Activated T-helper 2 cell treated with anti-CD3 and anti-CD28 coated beads, Interferon-gamma antibody, Interleukin-2, Interleukin-4, amounts not matched to agents 10 μg/mL and 5 μg/mL and 100 μg/mL, durations not matched to agents 14 hours and 24 hours and 36 hours (primary cell): ENCODE measurements at regions not wholly inside any gene's neighbourhood (a gene's known extent, or its start where the extent isn't known, plus 50 kb on each side); places are given as distances from the start of the nearest gene placed in this dataset.

Experiments
- DNase-seq: peaks from one replicate; pipeline ENCODE4 v3.0.0; 2021; ENCODE audit warnings: low spot score
- H3K27ac Mint-ChIP-seq: one replicate; pipeline ENCODE4 v1.8.0; 2021; ENCODE audit warnings: mixed read lengths
- H3K27me3 Mint-ChIP-seq: one replicate; pipeline ENCODE4 v1.8.0; 2021; ENCODE audit warnings: low read depth, mixed read lengths
- H3K36me3 Mint-ChIP-seq: one replicate; pipeline ENCODE4 v1.8.0; 2021; ENCODE audit warnings: low read depth, mixed read lengths
- H3K4me1 Mint-ChIP-seq: one replicate; pipeline ENCODE4 v1.8.0; 2021; ENCODE audit warnings: low read depth, mixed read lengths
- H3K4me3 Mint-ChIP-seq: one replicate; pipeline ENCODE4 v1.8.0; 2021; ENCODE audit warnings: low read depth, mild to moderate bottlenecking, moderate library complexity, mixed read lengths
- H3K9me3 Mint-ChIP-seq: one replicate; pipeline ENCODE4 v1.8.0; 2021; ENCODE audit warnings: mixed read lengths
- intact Hi-C: fragments of 100-400 bp; cut with micrococcal nuclease; formaldehyde crosslinking; loops from one replicate; pipeline ENCODE4 v1.15.1; 2023

DNA sequence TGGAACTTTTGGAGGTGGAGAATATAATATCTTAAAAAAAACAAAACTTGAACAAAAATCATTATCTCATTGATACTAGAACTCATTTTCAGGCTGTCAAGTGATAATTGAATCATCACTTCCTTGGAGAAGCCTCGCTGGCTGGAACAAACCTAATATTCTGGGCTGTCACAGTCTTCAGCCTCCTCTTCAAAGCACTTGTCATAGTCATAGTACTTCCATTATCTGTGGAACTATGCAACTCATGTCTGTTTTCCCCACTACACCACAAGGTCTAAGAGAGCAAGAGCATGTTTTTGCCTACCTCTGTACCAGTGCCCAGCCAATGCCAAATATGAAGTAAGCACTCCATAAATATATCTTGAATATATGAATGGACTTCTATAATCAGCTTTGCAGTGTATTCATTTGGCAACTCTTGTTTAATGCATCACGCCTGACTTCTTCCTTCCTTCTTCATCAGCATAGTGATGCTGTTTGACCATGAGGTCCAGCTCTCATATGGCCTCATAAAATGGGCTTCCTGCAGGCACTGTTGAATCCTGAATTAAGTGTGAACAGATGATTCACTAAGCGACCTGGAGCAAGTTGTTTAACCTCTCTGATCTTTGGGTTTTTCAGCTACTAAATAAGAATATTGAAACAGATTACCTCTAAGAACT, 86.6 kb upstream of the SNRK start:
- intact Hi-C loops = no loop called here
- peaks cover 21% of the 10 kb centered on the region for H3K4me1 Mint-ChIP-seq
- H3K27ac Mint-ChIP-seq = no peak overlapping the region
- H3K27me3 Mint-ChIP-seq = peaks cover 35% of the 10 kb centered on the region
- no peak overlapping the region for H3K4me3 Mint-ChIP-seq
- peaks cover 9% of the 10 kb centered on the region for H3K9me3 Mint-ChIP-seq
- no peaks in the 10 kb centered on the region for H3K36me3 Mint-ChIP-seq
- DNase-seq = no peak

DNA sequence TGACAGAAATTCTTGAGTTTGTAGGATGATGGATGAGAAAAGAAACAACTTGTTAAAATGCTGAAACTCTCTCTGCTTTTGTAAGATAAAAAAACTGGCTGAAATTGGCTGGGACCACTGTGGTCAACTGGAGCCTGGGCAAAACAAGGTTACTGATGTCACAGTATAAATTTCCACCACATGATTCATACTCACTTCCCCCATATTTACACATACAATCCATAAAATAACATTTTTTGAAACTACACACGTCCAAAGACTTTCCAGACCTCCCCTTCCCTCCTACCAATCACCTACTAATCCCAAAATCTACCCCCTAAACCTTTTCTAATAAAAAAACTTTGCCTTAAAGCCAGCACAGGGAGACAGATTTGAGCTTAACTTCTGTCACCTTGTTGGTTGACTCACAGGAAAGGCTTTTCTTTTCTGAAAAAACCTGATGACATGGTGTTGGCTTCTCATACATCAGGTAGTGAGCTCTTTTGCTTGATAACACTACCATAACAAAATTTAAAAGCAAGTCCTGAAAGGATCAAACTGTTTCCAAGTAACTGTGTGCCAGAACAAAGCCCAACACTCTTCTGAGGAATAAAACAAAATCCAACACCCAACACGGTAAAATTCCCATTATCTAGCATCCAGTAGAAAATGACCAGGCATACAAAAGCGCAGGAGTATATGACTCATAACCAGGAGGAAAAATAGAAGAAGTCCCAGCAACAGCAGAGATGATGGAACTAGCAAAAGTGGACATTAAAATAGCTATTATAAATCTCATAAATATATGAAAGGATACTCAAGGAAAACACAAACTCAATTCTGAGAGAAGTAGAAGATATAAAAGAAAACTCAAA, 87.3 kb upstream of the SNRK start:
- DNase-seq = no peak
- intact Hi-C loops = no loop called here
- peaks cover 9% of the 10 kb centered on the region for H3K9me3 Mint-ChIP-seq
- H3K27ac Mint-ChIP-seq = no peak overlapping the region
- H3K4me1 Mint-ChIP-seq = peaks cover 29% of the 10 kb centered on the region
- H3K4me3 Mint-ChIP-seq = no peak overlapping the region
- no peaks in the 10 kb centered on the region for H3K36me3 Mint-ChIP-seq
- H3K27me3 Mint-ChIP-seq = peaks cover 35% of the 10 kb centered on the region

- Mint-ChIP-seq H3K4me1 (peaks cover 33% of the 10 kb centered on the region), H3K27me3 (peaks cover 35% of the 10 kb centered on the region), H3K4me3 (no peak overlapping the region), H3K9me3 (peaks cover 9% of the 10 kb centered on the region), H3K27ac (no peak overlapping the region), H3K36me3 (no peaks in the 10 kb centered on the region)
- intact Hi-C loops = no loop called here
- DNase-seq = no peak
These were observed 88.0 kb upstream of the SNRK start for GRCh38 chr3:43198301-43198700.

- Mint-ChIP-seq H3K4me1 (peaks cover 35% of the 10 kb centered on the region), H3K27ac (no peak overlapping the region), H3K4me3 (no peak overlapping the region), H3K27me3 (peaks cover 35% of the 10 kb centered on the region), H3K36me3 (no peaks in the 10 kb centered on the region), H3K9me3 (peaks cover 9% of the 10 kb centered on the region)
- intact Hi-C loops = no loop called here
- no peak for DNase-seq
These were observed 89.2 kb upstream of the SNRK start for GRCh38 chr3:43197181-43197580.

DNA sequence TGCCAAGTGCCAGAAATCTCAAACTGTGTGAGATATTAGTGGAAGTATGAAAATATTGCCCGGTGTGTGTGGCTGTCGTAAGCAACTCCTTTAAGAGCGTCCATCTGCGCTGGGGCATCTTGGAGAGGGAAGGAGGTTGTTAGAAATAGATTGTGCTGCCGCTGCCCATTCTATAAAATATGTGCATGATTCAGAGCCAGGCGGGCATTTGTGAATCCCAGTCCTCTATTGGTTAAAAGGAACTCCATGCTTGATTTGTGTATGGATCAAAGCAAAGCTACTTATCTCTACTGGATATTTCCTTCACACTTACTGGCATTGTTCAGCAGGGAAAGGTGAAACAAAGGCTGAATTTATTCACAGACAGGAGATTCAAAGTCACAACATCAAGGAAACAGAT, 89.6 kb upstream of the SNRK start:
- H3K4me1 Mint-ChIP-seq = peaks cover 35% of the 10 kb centered on the region

GRCh38 chr3:43195115-43195498, 89.2 kb upstream of the POMGNT2 start:
- Mint-ChIP-seq H3K4me1 (peaks cover 35% of the 10 kb centered on the region), H3K4me3 (no peak overlapping the region), H3K27me3 (peaks cover 32% of the 10 kb centered on the region), H3K9me3 (peaks cover 15% of the 10 kb centered on the region), H3K36me3 (no peaks in the 10 kb centered on the region), H3K27ac (peak overlapping the region; percentile 83)
- no peak for DNase-seq
- intact Hi-C loops = no loop called here

More for the DNA sequence above, 89.6 kb upstream of the SNRK start:
- H3K4me3 Mint-ChIP-seq = no peak overlapping the region
- no peak overlapping the region for H3K27ac Mint-ChIP-seq
- no peaks in the 10 kb centered on the region for H3K36me3 Mint-ChIP-seq
- peaks cover 9% of the 10 kb centered on the region for H3K9me3 Mint-ChIP-seq
- no peak for DNase-seq
- peaks cover 35% of the 10 kb centered on the region for H3K27me3 Mint-ChIP-seq
- intact Hi-C loops = no loop called here

DNA sequence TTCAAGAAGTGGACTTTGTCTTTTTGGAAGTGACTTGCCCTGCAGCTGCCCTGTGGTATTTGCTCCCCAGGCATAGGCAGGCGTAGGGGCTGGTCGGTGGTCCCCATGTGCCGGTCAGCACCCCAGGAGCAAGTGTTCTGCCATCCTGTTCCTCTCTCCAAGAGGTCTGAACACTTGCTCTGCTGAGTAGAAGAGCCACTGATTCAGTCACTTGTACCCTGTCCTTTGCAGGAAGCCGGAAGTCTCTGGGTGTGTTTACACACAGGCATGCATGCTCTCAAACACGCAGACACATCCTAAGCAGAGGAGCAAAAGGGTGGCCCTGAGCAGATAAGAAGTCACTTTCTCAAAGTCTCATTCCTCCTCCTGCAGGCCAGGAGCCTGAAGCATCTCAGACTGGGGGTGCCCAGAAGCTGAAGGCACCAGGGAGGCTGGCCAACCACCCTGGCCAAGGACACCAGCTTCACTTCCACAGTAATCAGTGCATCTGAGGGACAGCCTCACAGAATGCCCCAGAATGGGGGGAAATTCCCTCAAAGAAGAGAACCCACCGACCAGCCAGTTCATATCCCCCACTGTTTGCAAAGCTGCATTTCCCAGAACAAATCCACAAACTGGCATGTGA, 88.7 kb upstream of the POMGNT2 start:
- H3K36me3 Mint-ChIP-seq = peaks cover 3% of the 10 kb centered on the region
- DNase-seq = peak; percentile 21
- intact Hi-C loops = no loop called here
- H3K27ac Mint-ChIP-seq = peak overlapping the region; percentile 83
- H3K4me1 Mint-ChIP-seq = peaks cover 35% of the 10 kb centered on the region
- peaks cover 34% of the 10 kb centered on the region for H3K27me3 Mint-ChIP-seq
- H3K9me3 Mint-ChIP-seq = peaks cover 18% of the 10 kb centered on the region
- H3K4me3 Mint-ChIP-seq = no peak overlapping the region

- no peak for DNase-seq
- peaks cover 13% of the 10 kb centered on the region for H3K9me3 Mint-ChIP-seq
- peak overlapping the region; percentile 83 for H3K27ac Mint-ChIP-seq
- H3K4me3 Mint-ChIP-seq = no peak overlapping the region
- intact Hi-C loops = no loop called here
- H3K27me3 Mint-ChIP-seq = peaks cover 34% of the 10 kb centered on the region
- peaks cover 33% of the 10 kb centered on the region for H3K4me1 Mint-ChIP-seq
- H3K36me3 Mint-ChIP-seq = peaks cover 3% of the 10 kb centered on the region
These were observed 88.2 kb upstream of the POMGNT2 start for GRCh38 chr3:43194069-43194468.

GRCh38 chr3:43192028-43192427, 86.1 kb upstream of the POMGNT2 start:
- intact Hi-C loops = no loop called here
- H3K36me3 Mint-ChIP-seq = peaks cover 3% of the 10 kb centered on the region
- no peak for DNase-seq
- no peak overlapping the region for H3K4me3 Mint-ChIP-seq
- H3K9me3 Mint-ChIP-seq = peaks cover 9% of the 10 kb centered on the region
- H3K27ac Mint-ChIP-seq = no peak overlapping the region
- peaks cover 33% of the 10 kb centered on the region for H3K27me3 Mint-ChIP-seq
- peaks cover 24% of the 10 kb centered on the region for H3K4me1 Mint-ChIP-seq

GRCh38 chr3:43191116-43191515, 85.2 kb upstream of the POMGNT2 start:
- no peak for DNase-seq
- Mint-ChIP-seq H3K9me3 (peaks cover 9% of the 10 kb centered on the region), H3K27ac (no peak overlapping the region), H3K27me3 (peaks cover 30% of the 10 kb centered on the region), H3K4me1 (peaks cover 25% of the 10 kb centered on the region), H3K4me3 (no peak overlapping the region), H3K36me3 (peaks cover 3% of the 10 kb centered on the region)
- intact Hi-C loops = no loop called here

DNA sequence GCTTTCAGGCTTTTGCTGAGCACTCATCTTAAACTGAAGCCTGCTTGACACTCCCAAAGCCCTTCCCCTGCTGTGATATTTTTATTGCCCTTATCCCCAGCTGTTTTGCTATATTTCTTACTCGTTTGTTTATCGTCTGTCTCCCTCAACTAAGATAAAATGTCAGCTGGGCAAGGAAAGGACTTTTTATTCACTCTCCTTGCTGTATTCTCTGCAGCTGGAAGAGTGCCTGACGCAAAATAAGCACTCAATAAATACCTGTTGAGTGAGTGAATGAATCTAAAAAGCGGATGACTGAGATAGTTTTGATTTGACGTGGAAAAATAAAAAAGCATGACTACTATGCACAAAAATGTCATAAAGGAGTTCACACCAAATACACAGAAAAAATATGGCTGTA, 84.8 kb upstream of the POMGNT2 start:
- Mint-ChIP-seq H3K4me3 (no peak overlapping the region), H3K27ac (no peak overlapping the region), H3K27me3 (peaks cover 30% of the 10 kb centered on the region), H3K9me3 (peaks cover 9% of the 10 kb centered on the region), H3K36me3 (peaks cover 3% of the 10 kb centered on the region), H3K4me1 (peaks cover 22% of the 10 kb centered on the region)
- no peak for DNase-seq
- intact Hi-C loops = no loop called here

- peaks cover 3% of the 10 kb centered on the region for H3K36me3 Mint-ChIP-seq
- intact Hi-C loops = no loop called here
- peaks cover 30% of the 10 kb centered on the region for H3K27me3 Mint-ChIP-seq
- peaks cover 6% of the 10 kb centered on the region for H3K4me1 Mint-ChIP-seq
- H3K9me3 Mint-ChIP-seq = peaks cover 9% of the 10 kb centered on the region
- H3K4me3 Mint-ChIP-seq = no peak overlapping the region
- no peak for DNase-seq
- H3K27ac Mint-ChIP-seq = no peak overlapping the region
These were observed 82.1 kb upstream of the POMGNT2 start for GRCh38 chr3:43187836-43188479.

- Mint-ChIP-seq H3K9me3 (peaks cover 9% of the 10 kb centered on the region), H3K27ac (no peak overlapping the region), H3K36me3 (peaks cover 3% of the 10 kb centered on the region), H3K4me3 (no peak overlapping the region), H3K4me1 (peaks cover 15% of the 10 kb centered on the region), H3K27me3 (peaks cover 31% of the 10 kb centered on the region)
- intact Hi-C loops = no loop called here
- DNase-seq = no peak
These were observed 80.1 kb upstream of the POMGNT2 start for GRCh38 chr3:43185983-43186314.
